ENCODE measurements at regions not wholly inside any gene's neighbourhood (a gene's known extent, or its start where the extent isn't known, plus 50 kb on each side); places are given as distances from the start of the nearest gene placed in this dataset.

DNA sequence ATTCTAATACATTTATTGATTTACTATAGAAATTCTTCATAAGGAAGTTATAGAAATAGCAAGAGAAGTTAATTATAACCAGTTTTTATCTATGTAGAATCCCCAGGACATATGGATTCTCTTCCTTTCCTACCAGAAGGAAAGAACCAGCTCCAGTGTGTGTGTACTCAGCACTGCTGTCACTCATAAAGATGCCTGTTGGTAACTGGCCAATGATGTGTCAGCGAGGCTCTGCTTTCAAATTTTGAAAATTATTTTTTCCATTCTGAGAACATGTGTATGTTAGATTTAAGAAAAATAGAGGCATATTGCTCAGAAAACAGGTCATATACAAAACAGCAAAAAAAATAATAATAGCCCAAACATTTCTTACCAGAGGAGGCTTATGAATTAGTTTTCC is 814.8 kb upstream of the IGFBP7 start:
- DNase-seq, result no peak
- no peak overlapping the region for H3K9ac ChIP-seq
- no peaks in the 10 kb centered on the region for H3K79me2 ChIP-seq (ENCODE audit: insufficient read depth)
- no peaks in the 10 kb centered on the region for H3K9me2 ChIP-seq
- no peaks in the 10 kb centered on the region for H3K36me3 ChIP-seq (replicated peaks in 1 of 2; ENCODE audit: control insufficient read depth in 1 of 2, insufficient read depth in 2 of 2, low read length in 1 of 2)
- H2AFZ ChIP-seq (ENCODE audit: low read depth), result no peak overlapping the region
- TF ChIP-seq SMC3 (IDR thresholded peaks at IDR 0.05; ENCODE audit: low read depth, low read length), result no peak
- TF ChIP-seq, protein P1, sequence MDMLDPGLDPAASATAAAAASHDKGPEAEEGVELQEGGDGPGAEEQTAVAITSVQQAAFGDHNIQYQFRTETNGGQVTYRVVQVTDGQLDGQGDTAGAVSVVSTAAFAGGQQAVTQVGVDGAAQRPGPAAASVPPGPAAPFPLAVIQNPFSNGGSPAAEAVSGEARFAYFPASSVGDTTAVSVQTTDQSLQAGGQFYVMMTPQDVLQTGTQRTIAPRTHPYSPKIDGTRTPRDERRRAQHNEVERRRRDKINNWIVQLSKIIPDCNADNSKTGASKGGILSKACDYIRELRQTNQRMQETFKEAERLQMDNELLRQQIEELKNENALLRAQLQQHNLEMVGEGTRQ (IDR thresholded peaks at IDR 0.05; ENCODE audit: borderline replicate concordance, low read depth, low read length), result no peak
- no peak for TF ChIP-seq GABPA (IDR thresholded peaks at IDR 0.05; ENCODE audit: low read depth)
- TF ChIP-seq RFX5 (IDR thresholded peaks at IDR 0.05; ENCODE audit: low read length), result no peak
- TF ChIP-seq, protein P2, sequence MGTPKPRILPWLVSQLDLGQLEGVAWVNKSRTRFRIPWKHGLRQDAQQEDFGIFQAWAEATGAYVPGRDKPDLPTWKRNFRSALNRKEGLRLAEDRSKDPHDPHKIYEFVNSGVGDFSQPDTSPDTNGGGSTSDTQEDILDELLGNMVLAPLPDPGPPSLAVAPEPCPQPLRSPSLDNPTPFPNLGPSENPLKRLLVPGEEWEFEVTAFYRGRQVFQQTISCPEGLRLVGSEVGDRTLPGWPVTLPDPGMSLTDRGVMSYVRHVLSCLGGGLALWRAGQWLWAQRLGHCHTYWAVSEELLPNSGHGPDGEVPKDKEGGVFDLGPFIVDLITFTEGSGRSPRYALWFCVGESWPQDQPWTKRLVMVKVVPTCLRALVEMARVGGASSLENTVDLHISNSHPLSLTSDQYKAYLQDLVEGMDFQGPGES (IDR thresholded peaks at IDR 0.05; ENCODE audit: low read depth, low read length), result no peak
- TF ChIP-seq, protein P3, sequence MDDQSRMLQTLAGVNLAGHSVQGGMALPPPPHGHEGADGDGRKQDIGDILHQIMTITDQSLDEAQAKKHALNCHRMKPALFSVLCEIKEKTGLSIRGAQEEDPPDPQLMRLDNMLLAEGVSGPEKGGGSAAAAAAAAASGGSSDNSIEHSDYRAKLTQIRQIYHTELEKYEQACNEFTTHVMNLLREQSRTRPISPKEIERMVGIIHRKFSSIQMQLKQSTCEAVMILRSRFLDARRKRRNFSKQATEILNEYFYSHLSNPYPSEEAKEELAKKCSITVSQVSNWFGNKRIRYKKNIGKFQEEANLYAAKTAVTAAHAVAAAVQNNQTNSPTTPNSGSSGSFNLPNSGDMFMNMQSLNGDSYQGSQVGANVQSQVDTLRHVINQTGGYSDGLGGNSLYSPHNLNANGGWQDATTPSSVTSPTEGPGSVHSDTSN (IDR thresholded peaks at IDR 0.05), result no peak
- no peak for TF ChIP-seq FOSL2 (IDR thresholded peaks at IDR 0.05; ENCODE audit: borderline replicate concordance, low read depth)
- H3F3A ChIP-seq (replicated peaks; ENCODE audit: insufficient read depth), result no peaks in the 10 kb centered on the region
- no peaks in the 10 kb centered on the region for H3K9me3 ChIP-seq
- H3K4me2 ChIP-seq, result no peak overlapping the region
- H4K20me1 ChIP-seq (ENCODE audit: insufficient read depth), result no peaks in the 10 kb centered on the region
- no peak overlapping the region for H3K27ac ChIP-seq (ENCODE audit: low read depth in 2 of 2, low read length in 1 of 2)
- POLR2A ChIA-PET, result no interaction called here
- no peak overlapping the region for H3K4me3 ChIP-seq (ENCODE audit: low read depth in 2 of 2, low read length in 1 of 2)
- 20% methylated on average over 1 of the region's 1 CpG for WGBS (ENCODE audit: low lambda C conversion rate)
- no peaks in the 10 kb centered on the region for H3K4me1 ChIP-seq (ENCODE audit: control insufficient read depth in 1 of 2, insufficient read depth in 2 of 2, low read depth in 1 of 2, low read length in 1 of 2)
- CTCF ChIA-PET, result no interaction called here
- H3K27me3 ChIP-seq (ENCODE audit: insufficient read depth), result no peaks in the 10 kb centered on the region

DNA sequence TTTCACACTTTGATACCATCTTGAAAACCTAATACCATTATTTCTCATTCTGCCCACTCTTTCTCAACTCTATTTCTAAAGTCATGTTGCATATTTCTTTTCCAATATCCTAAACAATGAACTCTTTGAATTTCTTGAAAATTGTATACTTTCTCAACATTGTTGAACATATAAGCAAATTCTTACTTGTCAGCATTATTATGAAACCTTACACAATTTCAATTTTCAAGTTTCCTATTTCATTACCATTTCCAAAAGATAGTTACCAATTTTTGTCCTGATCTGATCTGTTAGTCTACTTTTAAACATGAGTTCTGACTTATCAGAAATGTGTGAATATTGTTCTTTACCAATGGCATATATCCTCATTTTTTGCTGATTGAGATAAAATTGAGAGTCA is 806.3 kb upstream of the IGFBP7 start:
- Histone ChIP-seq H3K4me2 (no peak overlapping the region), H2AFZ (ENCODE audit: low read depth) (no peak overlapping the region), H3K27ac (ENCODE audit: low read depth in 2 of 2, low read length in 1 of 2) (no peak overlapping the region), H4K20me1 (ENCODE audit: insufficient read depth) (no peaks in the 10 kb centered on the region), H3K4me1 (ENCODE audit: control insufficient read depth in 1 of 2, insufficient read depth in 2 of 2, low read depth in 1 of 2, low read length in 1 of 2) (no peaks in the 10 kb centered on the region), H3K36me3 (replicated peaks in 1 of 2; ENCODE audit: control insufficient read depth in 1 of 2, insufficient read depth in 2 of 2, low read length in 1 of 2) (no peaks in the 10 kb centered on the region), H3F3A (replicated peaks; ENCODE audit: insufficient read depth) (no peaks in the 10 kb centered on the region), H3K9ac (no peak overlapping the region), H3K27me3 (ENCODE audit: insufficient read depth) (no peaks in the 10 kb centered on the region), H3K9me2 (no peaks in the 10 kb centered on the region), H3K4me3 (ENCODE audit: low read depth in 2 of 2, low read length in 1 of 2) (no peak overlapping the region), H3K9me3 (no peaks in the 10 kb centered on the region), H3K79me2 (ENCODE audit: insufficient read depth) (no peaks in the 10 kb centered on the region)
- CTCF ChIA-PET, result no interaction called here
- POLR2A ChIA-PET, result no interaction called here
- TF ChIP-seq MXI1 (IDR thresholded peaks at IDR 0.05; ENCODE audit: low read depth, low read length) (no peak), FOXM1 (IDR thresholded peaks at IDR 0.05; ENCODE audit: low read depth) (no peak), SMC3 (IDR thresholded peaks at IDR 0.05; ENCODE audit: low read depth, low read length) (no peak), EZH2phosphoT487 (IDR thresholded peaks at IDR 0.05; ENCODE audit: borderline replicate concordance, low read depth) (no peak), POLR2AphosphoS5 (IDR thresholded peaks at IDR 0.05; ENCODE audit: low read depth, low read length) (no peak), SIN3A (IDR thresholded peaks at IDR 0.05; ENCODE audit: borderline replicate concordance, low read depth, low read length) (no peak), NRF1 (IDR thresholded peaks at IDR 0.05; ENCODE audit: low read depth, low read length) (no peak)
- TF ChIP-seq, protein P4, sequence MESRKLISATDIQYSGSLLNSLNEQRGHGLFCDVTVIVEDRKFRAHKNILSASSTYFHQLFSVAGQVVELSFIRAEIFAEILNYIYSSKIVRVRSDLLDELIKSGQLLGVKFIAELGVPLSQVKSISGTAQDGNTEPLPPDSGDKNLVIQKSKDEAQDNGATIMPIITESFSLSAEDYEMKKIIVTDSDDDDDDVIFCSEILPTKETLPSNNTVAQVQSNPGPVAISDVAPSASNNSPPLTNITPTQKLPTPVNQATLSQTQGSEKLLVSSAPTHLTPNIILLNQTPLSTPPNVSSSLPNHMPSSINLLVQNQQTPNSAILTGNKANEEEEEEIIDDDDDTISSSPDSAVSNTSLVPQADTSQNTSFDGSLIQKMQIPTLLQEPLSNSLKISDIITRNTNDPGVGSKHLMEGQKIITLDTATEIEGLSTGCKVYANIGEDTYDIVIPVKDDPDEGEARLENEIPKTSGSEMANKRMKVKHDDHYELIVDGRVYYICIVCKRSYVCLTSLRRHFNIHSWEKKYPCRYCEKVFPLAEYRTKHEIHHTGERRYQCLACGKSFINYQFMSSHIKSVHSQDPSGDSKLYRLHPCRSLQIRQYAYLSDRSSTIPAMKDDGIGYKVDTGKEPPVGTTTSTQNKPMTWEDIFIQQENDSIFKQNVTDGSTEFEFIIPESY (IDR thresholded peaks at IDR 0.05; ENCODE audit: borderline replicate concordance, low read depth), result no peak
- TF ChIP-seq, protein P5, sequence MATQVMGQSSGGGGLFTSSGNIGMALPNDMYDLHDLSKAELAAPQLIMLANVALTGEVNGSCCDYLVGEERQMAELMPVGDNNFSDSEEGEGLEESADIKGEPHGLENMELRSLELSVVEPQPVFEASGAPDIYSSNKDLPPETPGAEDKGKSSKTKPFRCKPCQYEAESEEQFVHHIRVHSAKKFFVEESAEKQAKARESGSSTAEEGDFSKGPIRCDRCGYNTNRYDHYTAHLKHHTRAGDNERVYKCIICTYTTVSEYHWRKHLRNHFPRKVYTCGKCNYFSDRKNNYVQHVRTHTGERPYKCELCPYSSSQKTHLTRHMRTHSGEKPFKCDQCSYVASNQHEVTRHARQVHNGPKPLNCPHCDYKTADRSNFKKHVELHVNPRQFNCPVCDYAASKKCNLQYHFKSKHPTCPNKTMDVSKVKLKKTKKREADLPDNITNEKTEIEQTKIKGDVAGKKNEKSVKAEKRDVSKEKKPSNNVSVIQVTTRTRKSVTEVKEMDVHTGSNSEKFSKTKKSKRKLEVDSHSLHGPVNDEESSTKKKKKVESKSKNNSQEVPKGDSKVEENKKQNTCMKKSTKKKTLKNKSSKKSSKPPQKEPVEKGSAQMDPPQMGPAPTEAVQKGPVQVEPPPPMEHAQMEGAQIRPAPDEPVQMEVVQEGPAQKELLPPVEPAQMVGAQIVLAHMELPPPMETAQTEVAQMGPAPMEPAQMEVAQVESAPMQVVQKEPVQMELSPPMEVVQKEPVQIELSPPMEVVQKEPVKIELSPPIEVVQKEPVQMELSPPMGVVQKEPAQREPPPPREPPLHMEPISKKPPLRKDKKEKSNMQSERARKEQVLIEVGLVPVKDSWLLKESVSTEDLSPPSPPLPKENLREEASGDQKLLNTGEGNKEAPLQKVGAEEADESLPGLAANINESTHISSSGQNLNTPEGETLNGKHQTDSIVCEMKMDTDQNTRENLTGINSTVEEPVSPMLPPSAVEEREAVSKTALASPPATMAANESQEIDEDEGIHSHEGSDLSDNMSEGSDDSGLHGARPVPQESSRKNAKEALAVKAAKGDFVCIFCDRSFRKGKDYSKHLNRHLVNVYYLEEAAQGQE (IDR thresholded peaks at IDR 0.05; ENCODE audit: low read depth, low read length), result no peak
- no peak for DNase-seq

Measured in SK-N-SH (cell line).